Ovary (tissue), 3 donors: ENCODE measurements at regions not wholly inside any gene's neighbourhood (a gene's known extent, or its start where the extent isn't known, plus 50 kb on each side); places are given as distances from the start of the nearest gene placed in this dataset.

Experiments
- CTCF ChIP-seq, 3 donors: fragments of 450-650 bp in 2 of 3; fragments of 200-600 bp in 1 of 3; IDR thresholded peaks; one replicate each; pipeline versions ENCODE4 v1.5.1 to v1.8.0; 2016 to 2022; ENCODE audit warnings: antibody characterized with exemption in 3 of 3, mild to moderate bottlenecking in 1 of 3
- POLR2A ChIP-seq: fragments of 450-650 bp; IDR thresholded peaks from one replicate; pipeline ENCODE4 v1.6.1; 2017; ENCODE audit warnings: antibody characterized with exemption, mild to moderate bottlenecking, moderate library complexity
- donor health status: DM: no; HTN: no; CAD: no.

GRCh38 chr2:156908825-156909224 is 348.7 kb upstream of the GALNT5 start:
- no peak for TF ChIP-seq CTCF (IDR thresholded peaks at IDR 0.05)
- TF ChIP-seq POLR2A, result no peak
